ENCODE measurements at regions not wholly inside any gene's neighbourhood (a gene's known extent, or its start where the extent isn't known, plus 50 kb on each side); places are given as distances from the start of the nearest gene placed in this dataset.

GRCh38 chr12:58249610-58250009 lies 308.2 kb downstream of the ATP23 start:
- Histone ChIP-seq H3K36me3 (ENCODE audit: control insufficient read depth, insufficient read depth, low read length) (no peaks in the 10 kb centered on the region), H3K27me3 (replicated peaks; ENCODE audit: control insufficient read depth, insufficient read depth, low read length) (no peaks in the 10 kb centered on the region), H3K4me3 (replicated peaks; ENCODE audit: low read depth, low read length) (no peak overlapping the region)
- no peak for TF ChIP-seq CTCF (IDR thresholded peaks at IDR 0.05; ENCODE audit: insufficient read depth, low read length, poor library complexity, severe bottlenecking)
- no peak for DNase-seq (ENCODE audit: extremely low read depth, insufficient read length)

GRCh38 chr12:58250077-58250476 lies 308.7 kb downstream of the ATP23 start:
- Histone ChIP-seq H3K27me3 (replicated peaks; ENCODE audit: control insufficient read depth, insufficient read depth, low read length) (no peaks in the 10 kb centered on the region), H3K4me3 (replicated peaks; ENCODE audit: low read depth, low read length) (no peak overlapping the region), H3K36me3 (ENCODE audit: control insufficient read depth, insufficient read depth, low read length) (no peaks in the 10 kb centered on the region)
- no peak for DNase-seq (ENCODE audit: extremely low read depth, insufficient read length)
- TF ChIP-seq CTCF (IDR thresholded peaks at IDR 0.05; ENCODE audit: insufficient read depth, low read length, poor library complexity, severe bottlenecking) = no peak

GRCh38 chr12:58252914-58253313 lies 311.5 kb downstream of the ATP23 start:
- no peak for TF ChIP-seq CTCF (IDR thresholded peaks at IDR 0.05; ENCODE audit: insufficient read depth, low read length, poor library complexity, severe bottlenecking)
- no peaks in the 10 kb centered on the region for H3K36me3 ChIP-seq (ENCODE audit: control insufficient read depth, insufficient read depth, low read length)
- no peak overlapping the region for H3K4me3 ChIP-seq (replicated peaks; ENCODE audit: low read depth, low read length)
- no peaks in the 10 kb centered on the region for H3K27me3 ChIP-seq (replicated peaks; ENCODE audit: control insufficient read depth, insufficient read depth, low read length)
- no peak for DNase-seq (ENCODE audit: extremely low read depth, insufficient read length)

- Histone ChIP-seq H3K36me3 (ENCODE audit: control insufficient read depth, insufficient read depth, low read length) (no peaks in the 10 kb centered on the region), H3K4me3 (replicated peaks; ENCODE audit: low read depth, low read length) (no peak overlapping the region), H3K27me3 (replicated peaks; ENCODE audit: control insufficient read depth, insufficient read depth, low read length) (no peaks in the 10 kb centered on the region)
- TF ChIP-seq CTCF (IDR thresholded peaks at IDR 0.05; ENCODE audit: insufficient read depth, low read length, poor library complexity, severe bottlenecking) = no peak
- no peak for DNase-seq (ENCODE audit: extremely low read depth, insufficient read length)
These were observed 312.3 kb downstream of the ATP23 start for GRCh38 chr12:58253663-58254062.

- Histone ChIP-seq H3K27me3 (replicated peaks; ENCODE audit: control insufficient read depth, insufficient read depth, low read length) (no peaks in the 10 kb centered on the region), H3K36me3 (ENCODE audit: control insufficient read depth, insufficient read depth, low read length) (no peaks in the 10 kb centered on the region), H3K4me3 (replicated peaks; ENCODE audit: low read depth, low read length) (no peak overlapping the region)
- no peak for TF ChIP-seq CTCF (IDR thresholded peaks at IDR 0.05; ENCODE audit: insufficient read depth, low read length, poor library complexity, severe bottlenecking)
- DNase-seq (ENCODE audit: extremely low read depth, insufficient read length) = no peak
These were observed 313.2 kb downstream of the ATP23 start for GRCh38 chr12:58254463-58255100.

GRCh38 chr12:58262796-58263195 lies 321.4 kb downstream of the ATP23 start:
- no peak for DNase-seq (ENCODE audit: extremely low read depth, insufficient read length)
- Histone ChIP-seq H3K27me3 (replicated peaks; ENCODE audit: control insufficient read depth, insufficient read depth, low read length) (no peaks in the 10 kb centered on the region), H3K36me3 (ENCODE audit: control insufficient read depth, insufficient read depth, low read length) (no peaks in the 10 kb centered on the region), H3K4me3 (replicated peaks; ENCODE audit: low read depth, low read length) (no peak overlapping the region)
- TF ChIP-seq CTCF (IDR thresholded peaks at IDR 0.05; ENCODE audit: insufficient read depth, low read length, poor library complexity, severe bottlenecking) = no peak

Measured in GM06990 (cell line).